A673 (cell line): ENCODE measurements at regions not wholly inside any gene's neighbourhood (a gene's known extent, or its start where the extent isn't known, plus 50 kb on each side); places are given as distances from the start of the nearest gene placed in this dataset.

Experiments used
- EZH2 ChIP-seq: fragments of 200-600 bp; sonication (generic); IDR thresholded peaks from 2 replicates; pipeline ENCODE4 v1.6.1; 2017; ENCODE audit warnings: borderline replicate concordance, low read depth, mild to moderate bottlenecking, mixed read lengths, antibody characterized with exemption, low read length; ENCODE audit not compliant: poor library complexity, severe bottlenecking
- TF ChIP-seq, protein P1 (sequence below): fragments of 300-800, 200-600 bp; sonication (generic); conservative IDR thresholded peaks from 2 replicates; pipeline ENCODE4 v1.5.1; 2017; ENCODE audit warnings: low read depth, mild to moderate bottlenecking, antibody characterized with exemption, low read length, moderate library complexity, mixed read lengths

DNA sequence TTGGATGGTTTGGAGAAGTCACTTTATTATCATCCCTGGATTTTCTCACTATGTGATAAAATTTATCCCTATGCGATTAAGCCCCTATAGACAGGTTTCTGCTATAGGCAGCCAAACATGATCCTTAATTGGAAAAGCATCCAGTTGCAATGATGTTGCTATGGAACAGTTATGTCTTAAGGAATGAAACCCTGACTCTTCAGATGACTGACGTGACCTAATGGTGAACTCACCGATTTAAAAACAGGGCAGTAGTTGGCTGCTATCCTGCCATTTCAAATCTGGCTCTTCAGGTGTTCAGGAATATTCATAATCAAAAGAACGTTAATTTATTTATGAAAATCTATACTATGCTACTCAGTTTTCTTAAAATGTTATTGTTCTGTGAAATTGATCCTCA, 106.8 kb upstream of the ROBO1 start:
- TF ChIP-seq, protein P1, sequence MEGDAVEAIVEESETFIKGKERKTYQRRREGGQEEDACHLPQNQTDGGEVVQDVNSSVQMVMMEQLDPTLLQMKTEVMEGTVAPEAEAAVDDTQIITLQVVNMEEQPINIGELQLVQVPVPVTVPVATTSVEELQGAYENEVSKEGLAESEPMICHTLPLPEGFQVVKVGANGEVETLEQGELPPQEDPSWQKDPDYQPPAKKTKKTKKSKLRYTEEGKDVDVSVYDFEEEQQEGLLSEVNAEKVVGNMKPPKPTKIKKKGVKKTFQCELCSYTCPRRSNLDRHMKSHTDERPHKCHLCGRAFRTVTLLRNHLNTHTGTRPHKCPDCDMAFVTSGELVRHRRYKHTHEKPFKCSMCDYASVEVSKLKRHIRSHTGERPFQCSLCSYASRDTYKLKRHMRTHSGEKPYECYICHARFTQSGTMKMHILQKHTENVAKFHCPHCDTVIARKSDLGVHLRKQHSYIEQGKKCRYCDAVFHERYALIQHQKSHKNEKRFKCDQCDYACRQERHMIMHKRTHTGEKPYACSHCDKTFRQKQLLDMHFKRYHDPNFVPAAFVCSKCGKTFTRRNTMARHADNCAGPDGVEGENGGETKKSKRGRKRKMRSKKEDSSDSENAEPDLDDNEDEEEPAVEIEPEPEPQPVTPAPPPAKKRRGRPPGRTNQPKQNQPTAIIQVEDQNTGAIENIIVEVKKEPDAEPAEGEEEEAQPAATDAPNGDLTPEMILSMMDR: no peak
- TF ChIP-seq EZH2: no peak
